Mesodermal cell (in vitro differentiated cells): ENCODE measurements at regions not wholly inside any gene's neighbourhood (a gene's known extent, or its start where the extent isn't known, plus 50 kb on each side); places are given as distances from the start of the nearest gene placed in this dataset.
"Not testable (repeated sequence)": the region's sequence is repeated elsewhere in the genome, so short reads cannot be mapped to it uniquely, and the experiment has no call there.

Experiments
- H3K27ac ChIP-seq: 2 replicates; pipeline ENCODE4 v1.7.0; 2013; ENCODE audit warnings: mild to moderate bottlenecking, low read depth, low read length, moderate library complexity; ENCODE audit not compliant: severe bottlenecking
- H3K36me3 ChIP-seq: 2 replicates; pipeline ENCODE4 v1.7.1; 2013; ENCODE audit warnings: mild to moderate bottlenecking, low read length, moderate library complexity; ENCODE audit not compliant: control insufficient read depth, insufficient read depth
- H3K4me1 ChIP-seq: one replicate; pipeline ENCODE4 v1.7.1; 2013; ENCODE audit warnings: mild to moderate bottlenecking, low read length; ENCODE audit not compliant: insufficient read depth, control insufficient read depth, poor library complexity, severe bottlenecking
- H3K4me3 ChIP-seq: 2 replicates; pipeline ENCODE4 v1.7.0; 2013; ENCODE audit warnings: low read length, control low read depth, mild to moderate bottlenecking; ENCODE audit not compliant: insufficient read depth, poor library complexity, severe bottlenecking; ENCODE audit errors: extremely low read depth
- H3K9me3 ChIP-seq: 2 replicates; pipeline ENCODE4 v1.7.1; 2013; ENCODE audit warnings: mild to moderate bottlenecking, low read length, moderate library complexity; ENCODE audit not compliant: control insufficient read depth
- WGBS, 2 experiments: methylation state at CpG; one replicate each; pipeline ENCODE4 v1.1.5; 2013; ENCODE audit warnings: missing lambda C conversion rate in 2 of 2; ENCODE audit not compliant: insufficient coverage in 2 of 2; 5-methylcytosine and 5-hydroxymethylcytosine counted together

GRCh38 chr22:12384612-12385011 is 3143.4 kb upstream of the OR11H1 start:
- H3K4me3 ChIP-seq, H3K4me1 ChIP-seq, H3K36me3 ChIP-seq, H3K27ac ChIP-seq: not testable (repeated sequence)
- WGBS, 2 experiments, result 85 to 90% methylated on average over 2 to 4 of the region's 4 CpGs
- peaks cover 32% of the 10 kb centered on the region for H3K9me3 ChIP-seq

GRCh38 chr22:12388824-12389800 is 3138.9 kb upstream of the OR11H1 start:
- not testable (repeated sequence) for H3K4me1 ChIP-seq, H3K4me3 ChIP-seq, H3K27ac ChIP-seq, H3K36me3 ChIP-seq
- WGBS, 2 experiments, result 60 to 65% methylated on average over 13 to 14 of the region's 15 CpGs
- H3K9me3 ChIP-seq, result peaks cover 33% of the 10 kb centered on the region

GRCh38 chr22:12397270-12397669 is 3130.7 kb upstream of the OR11H1 start:
- H3K4me3 ChIP-seq, H3K36me3 ChIP-seq, H3K4me1 ChIP-seq, H3K27ac ChIP-seq: not testable (repeated sequence)
- H3K9me3 ChIP-seq, result peaks cover 28% of the 10 kb centered on the region
- no CpG with 5 or more reads among the region's 2 CpGs for WGBS, 2 experiments

- not testable (repeated sequence) for H3K36me3 ChIP-seq, H3K4me1 ChIP-seq, H3K4me3 ChIP-seq, H3K27ac ChIP-seq
- H3K9me3 ChIP-seq, result peaks cover 48% of the 10 kb centered on the region
- no CpG with 5 or more reads among the region's 1 CpG for WGBS, 2 experiments
Observed at GRCh38 chr22:12401942-12402341, 3126.1 kb upstream of the OR11H1 start.

GRCh38 chr22:12402531-12402930 is 3125.5 kb upstream of the OR11H1 start:
- not testable (repeated sequence) for H3K27ac ChIP-seq, H3K36me3 ChIP-seq, H3K4me1 ChIP-seq, H3K4me3 ChIP-seq
- peaks cover 52% of the 10 kb centered on the region for H3K9me3 ChIP-seq
- WGBS, 2 experiments, result 39 to 71% methylated on average over 1 to 3 of the region's 4 CpGs

GRCh38 chr22:12435890-12436289 is 3092.1 kb upstream of the OR11H1 start:
- not testable (repeated sequence) for H3K27ac ChIP-seq, H3K36me3 ChIP-seq, H3K4me3 ChIP-seq, H3K4me1 ChIP-seq
- no CpG with 5 or more reads among the region's 3 CpGs for WGBS, 2 experiments
- H3K9me3 ChIP-seq, result peaks cover 32% of the 10 kb centered on the region
